ENCODE measurements at regions not wholly inside any gene's neighbourhood (a gene's known extent, or its start where the extent isn't known, plus 50 kb on each side); places are given as distances from the start of the nearest gene placed in this dataset.

- CTCF ChIA-PET = no interaction called here
- Mint-ChIP-seq H3K27me3 (ENCODE audit: low read depth) (no peaks in the 10 kb centered on the region; the same call in 1 of the 2 replicates), H3K4me3 (no peak overlapping the region), H3K36me3 (0 out of 2 replicates have a peak, but pooled peaks cover under 1% of the 10 kb centered on the region), H3K27ac (no peak overlapping the region), H3K4me1 (peaks cover 3% of the 10 kb centered on the region; the same call in 1 of the 2 replicates), H3K9me3 (peaks cover 2% of the 10 kb centered on the region)
- ATAC-seq (no peak), DNase-seq (ENCODE audit: low spot score) (no peak)
- POLR2A ChIA-PET = no interaction called here
- TF ChIP-seq ELF4 (CRISPR knock-in tag; IDR thresholded peaks at IDR 0.05; ENCODE audit: low read depth) (no peak), JUN (CRISPR knock-in tag; IDR thresholded peaks at IDR 0.05) (no peak), GRHL2 (CRISPR knock-in tag; IDR thresholded peaks at IDR 0.05; ENCODE audit: insufficient replicate concordance, severe bottlenecking) (no peak), ATF3 (CRISPR knock-in tag; conservative IDR thresholded peaks at IDR 0.05) (no peak)
These were observed 72.3 kb upstream of the SMAD3 start for GRCh38 chr15:66993090-66993489.

- DNase-seq (ENCODE audit: low spot score) (no peak), ATAC-seq (no peak)
These were observed 71.3 kb upstream of the SMAD3 start for GRCh38 chr15:66993874-66994696.

More at GRCh38 chr15:66993874-66994696, 71.3 kb upstream of the SMAD3 start:
- Mint-ChIP-seq H3K27ac (no peak overlapping the region), H3K36me3 (0 out of 2 replicates have a peak, but pooled peaks cover 5% of the 10 kb centered on the region), H3K4me1 (peaks cover 3% of the 10 kb centered on the region; the same call in 1 of the 2 replicates), H3K4me3 (no peak overlapping the region), H3K27me3 (ENCODE audit: low read depth) (no peaks in the 10 kb centered on the region; the same call in 1 of the 2 replicates), H3K9me3 (peaks cover 7% of the 10 kb centered on the region)
- POLR2A ChIA-PET = no interaction called here
- CTCF ChIA-PET = no interaction called here
- TF ChIP-seq NR1H2 (CRISPR knock-in tag; IDR thresholded peaks at IDR 0.05) (no peak), ZNF425 (CRISPR knock-in tag; conservative IDR thresholded peaks at IDR 0.05) (no peak), AR (CRISPR knock-in tag; IDR thresholded peaks at IDR 0.05) (no peak), ZNF219 (CRISPR knock-in tag; IDR thresholded peaks at IDR 0.05; ENCODE audit: borderline replicate concordance) (no peak), TEAD4 (CRISPR knock-in tag; IDR thresholded peaks at IDR 0.05) (no peak), NFATC4 (CRISPR knock-in tag; IDR thresholded peaks at IDR 0.05) (no peak), RORB (CRISPR knock-in tag; IDR thresholded peaks at IDR 0.05) (no peak), ZNF512 (CRISPR knock-in tag; IDR thresholded peaks at IDR 0.05; ENCODE audit: borderline replicate concordance) (no peak), ZNF121 (CRISPR knock-in tag; IDR thresholded peaks at IDR 0.05) (no peak), E2F1 (CRISPR knock-in tag; IDR thresholded peaks at IDR 0.05) (no peak), JUN (CRISPR knock-in tag; IDR thresholded peaks at IDR 0.05) (no peak)
